ENCODE measurements at regions not wholly inside any gene's neighbourhood (a gene's known extent, or its start where the extent isn't known, plus 50 kb on each side); places are given as distances from the start of the nearest gene placed in this dataset.

DNA sequence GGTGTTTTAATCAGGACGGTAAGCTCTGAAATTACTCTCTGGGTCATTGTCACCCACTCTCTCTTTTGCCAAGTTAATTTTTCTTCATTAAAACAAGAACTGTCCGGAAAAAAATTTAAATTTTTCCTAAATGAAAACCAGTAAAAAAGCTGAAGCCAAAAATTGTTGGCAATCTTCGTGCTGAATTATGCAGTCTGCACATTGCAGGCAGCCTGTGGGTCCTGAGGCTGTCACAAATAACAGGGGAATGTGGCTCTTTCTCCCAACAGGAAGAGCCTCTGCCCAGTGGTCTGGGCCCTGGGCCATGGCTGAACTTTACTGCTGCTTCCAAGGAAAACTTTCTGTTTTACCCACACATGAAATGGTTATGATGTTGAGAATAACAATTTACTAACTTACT is 153.9 kb upstream of the SPAG17 start:
- ATAC-seq, result no peak

DNA sequence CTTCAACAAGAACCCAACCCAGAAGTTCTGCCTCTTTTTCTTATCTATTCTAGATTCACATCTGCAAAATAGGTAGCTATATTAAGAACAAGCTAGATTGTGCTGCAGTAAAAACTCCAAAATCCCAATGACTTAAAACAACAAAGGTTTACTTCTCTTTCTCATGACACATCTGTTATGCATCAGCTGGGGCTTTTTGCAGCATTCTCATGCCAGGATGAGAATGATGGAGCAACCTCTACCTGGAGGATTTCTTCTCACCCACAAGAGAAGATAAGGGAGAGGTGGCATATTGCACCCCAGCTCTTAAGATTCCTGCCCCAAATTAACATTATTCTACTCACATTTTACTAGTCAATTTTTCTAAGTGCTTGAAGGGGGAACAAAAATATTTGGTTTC is 152.3 kb upstream of the SPAG17 start:
- Histone ChIP-seq H3K27me3 (ENCODE audit: insufficient read depth) (no peaks in the 10 kb centered on the region), H3F3A (replicated peaks; ENCODE audit: low read depth) (no peaks in the 10 kb centered on the region), H3K4me2 (no peak overlapping the region), H3K9me2 (ENCODE audit: insufficient read depth) (no peaks in the 10 kb centered on the region; the same call in 1 of the 2 replicates), H2AFZ (no peak overlapping the region), H3K4me3 (no peak overlapping the region), H4K20me1 (replicated peaks; ENCODE audit: insufficient read depth) (no peaks in the 10 kb centered on the region), H3K4me1 (ENCODE audit: insufficient read depth) (no peaks in the 10 kb centered on the region), H3K79me2 (replicated peaks; ENCODE audit: insufficient read depth) (no peaks in the 10 kb centered on the region), H3K36me3 (ENCODE audit: insufficient read depth) (no peaks in the 10 kb centered on the region), H3K27ac (ENCODE audit: low read depth) (no peak overlapping the region)
- Mint-ChIP-seq H3K36me3 (ENCODE audit: low read depth) (no peaks in the 10 kb centered on the region), H3K9me3 (no peaks in the 10 kb centered on the region), H3K27me3 (ENCODE audit: insufficient read depth, low read depth, poor library complexity) (no peaks in the 10 kb centered on the region), H3K4me3 (no peak overlapping the region), H3K27ac (no peak overlapping the region), H3K4me1 (peaks cover 15% of the 10 kb centered on the region)
- ATAC-seq (no peak), DNase-seq (ENCODE audit: low spot score) (no peak)
- no peak for TF ChIP-seq CTCF (conservative IDR thresholded peaks at IDR 0.05; ENCODE audit: low read depth in 2 of 2)
- TF ChIP-seq, protein P1, sequence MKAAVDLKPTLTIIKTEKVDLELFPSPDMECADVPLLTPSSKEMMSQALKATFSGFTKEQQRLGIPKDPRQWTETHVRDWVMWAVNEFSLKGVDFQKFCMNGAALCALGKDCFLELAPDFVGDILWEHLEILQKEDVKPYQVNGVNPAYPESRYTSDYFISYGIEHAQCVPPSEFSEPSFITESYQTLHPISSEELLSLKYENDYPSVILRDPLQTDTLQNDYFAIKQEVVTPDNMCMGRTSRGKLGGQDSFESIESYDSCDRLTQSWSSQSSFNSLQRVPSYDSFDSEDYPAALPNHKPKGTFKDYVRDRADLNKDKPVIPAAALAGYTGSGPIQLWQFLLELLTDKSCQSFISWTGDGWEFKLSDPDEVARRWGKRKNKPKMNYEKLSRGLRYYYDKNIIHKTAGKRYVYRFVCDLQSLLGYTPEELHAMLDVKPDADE (IDR thresholded peaks at IDR 0.05), result no peak
- TF ChIP-seq CREB1 (CRISPR knock-in tag; IDR thresholded peaks at IDR 0.05; ENCODE audit: low read depth), result no peak
- no peak for TF ChIP-seq NANOG (IDR thresholded peaks at IDR 0.05; ENCODE audit: borderline replicate concordance)
- no peak for TF ChIP-seq EZH2phosphoT487 (IDR thresholded peaks at IDR 0.05; ENCODE audit: unreplicated experiment)
- no peak for TF ChIP-seq POLR2AphosphoS5 (IDR thresholded peaks at IDR 0.05; ENCODE audit: low read depth)

More for the DNA sequence above, 153.9 kb upstream of the SPAG17 start:
- Histone ChIP-seq H3K36me3 (ENCODE audit: insufficient read depth) (no peaks in the 10 kb centered on the region), H3F3A (replicated peaks; ENCODE audit: low read depth) (no peaks in the 10 kb centered on the region), H3K27ac (ENCODE audit: low read depth) (no peak overlapping the region), H3K79me2 (replicated peaks; ENCODE audit: insufficient read depth) (no peaks in the 10 kb centered on the region), H3K4me2 (no peak overlapping the region), H3K9me2 (ENCODE audit: insufficient read depth) (no peaks in the 10 kb centered on the region; the same call in 1 of the 2 replicates), H3K27me3 (ENCODE audit: insufficient read depth) (no peaks in the 10 kb centered on the region), H3K4me3 (no peak overlapping the region), H4K20me1 (replicated peaks; ENCODE audit: insufficient read depth) (no peaks in the 10 kb centered on the region), H2AFZ (peak overlapping the region; percentile 59; the same call in 1 of the 2 replicates), H3K4me1 (ENCODE audit: insufficient read depth) (no peaks in the 10 kb centered on the region)
- no peak for DNase-seq (ENCODE audit: low spot score)
- TF ChIP-seq POLR2AphosphoS5 (IDR thresholded peaks at IDR 0.05; ENCODE audit: low read depth), result no peak
- TF ChIP-seq JUNB (IDR thresholded peaks at IDR 0.05; ENCODE audit: unreplicated experiment), result no peak
- H3K36me3 Mint-ChIP-seq (ENCODE audit: low read depth), result no peaks in the 10 kb centered on the region
- no peak overlapping the region for H3K4me3 Mint-ChIP-seq
- no peaks in the 10 kb centered on the region for H3K9me3 Mint-ChIP-seq
- H3K4me1 Mint-ChIP-seq, result peaks cover 12% of the 10 kb centered on the region
- H3K27me3 Mint-ChIP-seq (ENCODE audit: insufficient read depth, low read depth, poor library complexity), result no peaks in the 10 kb centered on the region
- H3K27ac Mint-ChIP-seq, result no peak overlapping the region

DNA sequence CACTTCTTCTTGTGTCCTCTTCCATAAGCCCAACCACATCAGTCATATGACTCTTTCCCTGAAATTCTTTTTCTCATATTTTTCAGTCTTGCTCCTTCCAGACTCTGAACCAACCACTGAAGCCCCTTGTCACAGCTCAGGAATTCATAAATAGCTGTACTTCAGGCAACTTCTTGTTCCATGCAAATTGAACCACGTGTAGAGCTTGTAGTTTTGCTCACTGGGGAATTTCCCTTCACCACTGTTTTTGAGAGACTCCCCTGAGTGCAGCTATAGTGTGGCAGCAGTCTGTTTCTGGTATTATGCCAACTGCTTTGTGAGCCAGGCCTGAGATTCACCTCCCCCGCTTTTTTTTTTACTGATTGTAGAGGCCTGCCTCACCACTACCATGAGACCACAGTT is 150.3 kb upstream of the SPAG17 start:
- no peak overlapping the region for H3K27ac ChIP-seq (ENCODE audit: low read depth)
- peak; percentile 24; the same call in 2 of the 3 replicates for ATAC-seq

More for the DNA sequence above, 150.3 kb upstream of the SPAG17 start:
- Mint-ChIP-seq H3K4me3 (no peak overlapping the region), H3K36me3 (ENCODE audit: low read depth) (no peaks in the 10 kb centered on the region), H3K27me3 (ENCODE audit: insufficient read depth, low read depth, poor library complexity) (no peaks in the 10 kb centered on the region), H3K9me3 (no peaks in the 10 kb centered on the region), H3K4me1 (peaks cover 15% of the 10 kb centered on the region), H3K27ac (no peak overlapping the region; the same call in 1 of the 2 replicates)
- no peaks in the 10 kb centered on the region for H3K27me3 ChIP-seq (ENCODE audit: insufficient read depth)
- no peak overlapping the region for H3K4me2 ChIP-seq
- no peaks in the 10 kb centered on the region for H3K4me1 ChIP-seq (ENCODE audit: insufficient read depth)
- peak overlapping the region; percentile 56 for H2AFZ ChIP-seq
- no peaks in the 10 kb centered on the region for H4K20me1 ChIP-seq (replicated peaks; ENCODE audit: insufficient read depth)
- no peaks in the 10 kb centered on the region for H3F3A ChIP-seq (replicated peaks; ENCODE audit: low read depth)
- no peak for DNase-seq (ENCODE audit: low spot score)
- no peak overlapping the region for H3K4me3 ChIP-seq
- no peaks in the 10 kb centered on the region for H3K79me2 ChIP-seq (replicated peaks; ENCODE audit: insufficient read depth)
- TF ChIP-seq ZNF114 (CRISPR knock-in tag; IDR thresholded peaks at IDR 0.05), result no peak
- no peak for TF ChIP-seq CTCF (conservative IDR thresholded peaks at IDR 0.05; ENCODE audit: low read depth in 2 of 2)
- TF ChIP-seq REST (IDR thresholded peaks at IDR 0.05; ENCODE audit: unreplicated experiment), result no peak
- TF ChIP-seq CREB1 (CRISPR knock-in tag; IDR thresholded peaks at IDR 0.05; ENCODE audit: low read depth), result no peak
- no peak for TF ChIP-seq POLR2AphosphoS5 (IDR thresholded peaks at IDR 0.05; ENCODE audit: low read depth)
- TF ChIP-seq, protein P1 (IDR thresholded peaks at IDR 0.05), result no peak
- H3K36me3 ChIP-seq (ENCODE audit: insufficient read depth), result no peaks in the 10 kb centered on the region
- no peaks in the 10 kb centered on the region; the same call in 1 of the 2 replicates for H3K9me2 ChIP-seq (ENCODE audit: insufficient read depth)
